ENCODE measurements at regions not wholly inside any gene's neighbourhood (a gene's known extent, or its start where the extent isn't known, plus 50 kb on each side); places are given as distances from the start of the nearest gene placed in this dataset.

GRCh38 chrX:39443240-39443639, 642.0 kb downstream of the MID1IP1 start:
- DNase-seq (ENCODE audit: low read depth) = no peak

- DNase-seq (ENCODE audit: low read depth) = no peak
Measured at GRCh38 chrX:39445336-39445735, 644.1 kb downstream of the MID1IP1 start.

- DNase-seq (ENCODE audit: low read depth) = no peak
Measured at GRCh38 chrX:39449352-39449751, 648.1 kb downstream of the MID1IP1 start.

- no peak for DNase-seq (ENCODE audit: low read depth)
Measured at GRCh38 chrX:39450234-39450977, 647.4 kb downstream of the BCOR start.

- no peak for DNase-seq (ENCODE audit: low read depth)
Measured at GRCh38 chrX:39451046-39451445, 646.7 kb downstream of the BCOR start.

GRCh38 chrX:39452401-39452800, 645.4 kb downstream of the BCOR start:
- DNase-seq (ENCODE audit: low read depth) = no peak

- DNase-seq (ENCODE audit: low read depth) = no peak
Measured at GRCh38 chrX:39453889-39454621, 643.7 kb downstream of the BCOR start.

GRCh38 chrX:39456894-39457604, 640.7 kb downstream of the BCOR start:
- no peak for DNase-seq (ENCODE audit: low read depth)

GRCh38 chrX:39458779-39459178, 639.0 kb downstream of the BCOR start:
- no peak for DNase-seq (ENCODE audit: low read depth)

GRCh38 chrX:39459204-39459603, 638.6 kb downstream of the BCOR start:
- no peak for DNase-seq (ENCODE audit: low read depth)

- DNase-seq (ENCODE audit: low read depth) = no peak
Measured at GRCh38 chrX:39459952-39460351, 637.8 kb downstream of the BCOR start.

GRCh38 chrX:39460499-39460898, 637.3 kb downstream of the BCOR start:
- DNase-seq (ENCODE audit: low read depth) = no peak

GRCh38 chrX:39462835-39463234, 634.9 kb downstream of the BCOR start:
- DNase-seq (ENCODE audit: low read depth) = no peak

- DNase-seq (ENCODE audit: low read depth) = no peak
Measured at GRCh38 chrX:39464253-39464652, 633.5 kb downstream of the BCOR start.

- DNase-seq (ENCODE audit: low read depth) = no peak
Measured at GRCh38 chrX:39465467-39465866, 632.3 kb downstream of the BCOR start.

- no peak for DNase-seq (ENCODE audit: low read depth)
Measured at GRCh38 chrX:39465906-39466305, 631.9 kb downstream of the BCOR start.

GRCh38 chrX:39469126-39469525, 628.6 kb downstream of the BCOR start:
- DNase-seq (ENCODE audit: low read depth) = no peak

- DNase-seq (ENCODE audit: low read depth) = peak; percentile 0
Measured at GRCh38 chrX:39470588-39471407, 627.0 kb downstream of the BCOR start.

GRCh38 chrX:39472161-39472560, 625.6 kb downstream of the BCOR start:
- DNase-seq (ENCODE audit: low read depth) = no peak

- DNase-seq (ENCODE audit: low read depth) = no peak
Measured at GRCh38 chrX:39473812-39474211, 623.9 kb downstream of the BCOR start.

- no peak for DNase-seq (ENCODE audit: low read depth)
Measured at GRCh38 chrX:39475372-39475771, 622.4 kb downstream of the BCOR start.

GRCh38 chrX:39476604-39477021, 621.1 kb downstream of the BCOR start:
- no peak for DNase-seq (ENCODE audit: low read depth)

All from amniotic epithelial cell (primary cell).